ENCODE measurements at regions not wholly inside any gene's neighbourhood (a gene's known extent, or its start where the extent isn't known, plus 50 kb on each side); places are given as distances from the start of the nearest gene placed in this dataset. TPM values are rescaled to one million over a fixed set of nuclear protein-coding genes. Genes with fewer than 3 reads are reported as not detected.

- DNase-seq (ENCODE audit: low read depth), result no peak
These were observed 115.5 kb upstream of the ADARB2 start for GRCh38 chr10:1852841-1853240.

- no peak for DNase-seq (ENCODE audit: low read depth)
These were observed 114.4 kb upstream of the ADARB2 start for GRCh38 chr10:1851762-1852161.

- no peak for DNase-seq (ENCODE audit: low read depth)
These were observed 113.7 kb upstream of the ADARB2 start for GRCh38 chr10:1850971-1851527.

- DNase-seq (ENCODE audit: low read depth), result no peak
These were observed 110.0 kb upstream of the ADARB2 start for GRCh38 chr10:1847361-1847760.

GRCh38 chr10:1846032-1846431 lies 108.7 kb upstream of the ADARB2 start:
- no peak for DNase-seq (ENCODE audit: low read depth)

GRCh38 chr10:1841759-1842158 lies 104.4 kb upstream of the ADARB2 start:
- DNase-seq (ENCODE audit: low read depth), result no peak

GRCh38 chr10:1829712-1830111 lies 92.4 kb upstream of the ADARB2 start:
- DNase-seq (ENCODE audit: low read depth), result no peak

- DNase-seq (ENCODE audit: low read depth), result no peak
These were observed 87.6 kb upstream of the ADARB2 start for GRCh38 chr10:1824928-1825327.

- no peak for DNase-seq (ENCODE audit: low read depth)
These were observed 77.2 kb upstream of the ADARB2 start for GRCh38 chr10:1814556-1814955.

- no peak for DNase-seq (ENCODE audit: low read depth)
These were observed 71.9 kb upstream of the ADARB2 start for GRCh38 chr10:1809139-1809741.

GRCh38 chr10:1807924-1808323 lies 70.6 kb upstream of the ADARB2 start:
- DNase-seq (ENCODE audit: low read depth), result no peak

- no peak for DNase-seq (ENCODE audit: low read depth)
These were observed 69.9 kb upstream of the ADARB2 start for GRCh38 chr10:1807196-1807595.

GRCh38 chr10:1802413-1802812 lies 65.1 kb upstream of the ADARB2 start:
- no peak for DNase-seq (ENCODE audit: low read depth)

- DNase-seq (ENCODE audit: low read depth), result no peak
These were observed 51.1 kb upstream of the ADARB2 start for GRCh38 chr10:1788401-1788800.

Small RNA genes in the stretch of these regions (microRNA-seq; reads per million reads assigned to microRNA genes)
- gene MIR6072, result not detected
